ENCODE measurements at regions not wholly inside any gene's neighbourhood (a gene's known extent, or its start where the extent isn't known, plus 50 kb on each side); places are given as distances from the start of the nearest gene placed in this dataset.

- H3K27ac ChIP-seq, result peak overlapping the region; percentile 24 to 67
- no peaks in the 10 kb centered on the region for H3K27me3 ChIP-seq
- TF ChIP-seq CTCF (IDR thresholded peaks at IDR 0.05), result no peak
- no peaks in the 10 kb centered on the region for H3K36me3 ChIP-seq
- no peak overlapping the region for H3K4me3 ChIP-seq
- H3K4me1 ChIP-seq, result peaks cover 0 to 8% of the 10 kb centered on the region in 2 donors
- DNase-seq (ENCODE audit: low spot score), result peak; percentile 66
- H3K9me3 ChIP-seq, result no peaks in the 10 kb centered on the region
These were observed 292.0 kb upstream of the SLCO3A1 start for GRCh38 chr15:91561371-91562100.

- Histone ChIP-seq H3K27ac (no peak overlapping the region), H3K27me3 (no peaks in the 10 kb centered on the region), H3K9me3 (no peaks in the 10 kb centered on the region), H3K4me3 (no peak overlapping the region), H3K36me3 (no peaks in the 10 kb centered on the region), H3K4me1 (peaks cover 0 to 8% of the 10 kb centered on the region in 2 donors)
- DNase-seq (ENCODE audit: low spot score), result no peak
- TF ChIP-seq CTCF (IDR thresholded peaks at IDR 0.05), result no peak
These were observed 290.8 kb upstream of the SLCO3A1 start for GRCh38 chr15:91562698-91563097.

- peaks cover 0 to 8% of the 10 kb centered on the region in 2 donors for H3K4me1 ChIP-seq
- H3K27ac ChIP-seq, result no peak overlapping the region
- no peaks in the 10 kb centered on the region for H3K9me3 ChIP-seq
- no peaks in the 10 kb centered on the region for H3K27me3 ChIP-seq
- no peak overlapping the region for H3K4me3 ChIP-seq
- no peak for DNase-seq (ENCODE audit: low spot score)
- no peaks in the 10 kb centered on the region for H3K36me3 ChIP-seq
- TF ChIP-seq CTCF (IDR thresholded peaks at IDR 0.05), result no peak
These were observed 288.9 kb upstream of the SLCO3A1 start for GRCh38 chr15:91564631-91565030.

- no peaks in the 10 kb centered on the region for H3K36me3 ChIP-seq
- no peak overlapping the region for H3K27ac ChIP-seq
- H3K9me3 ChIP-seq, result no peaks in the 10 kb centered on the region
- no peak for TF ChIP-seq CTCF (IDR thresholded peaks at IDR 0.05)
- no peak for DNase-seq (ENCODE audit: low spot score)
- no peak overlapping the region for H3K4me3 ChIP-seq
- H3K4me1 ChIP-seq, result peaks cover 0 to 8% of the 10 kb centered on the region in 2 donors
- H3K27me3 ChIP-seq, result no peaks in the 10 kb centered on the region
These were observed 287.4 kb upstream of the SLCO3A1 start for GRCh38 chr15:91566141-91566540.

GRCh38 chr15:91568036-91568435, 285.5 kb upstream of the SLCO3A1 start:
- H3K27me3 ChIP-seq, result no peaks in the 10 kb centered on the region
- H3K9me3 ChIP-seq, result no peaks in the 10 kb centered on the region
- DNase-seq (ENCODE audit: low spot score), result no peak
- H3K27ac ChIP-seq, result no peak overlapping the region
- H3K36me3 ChIP-seq, result no peaks in the 10 kb centered on the region
- no peaks in the 10 kb centered on the region for H3K4me1 ChIP-seq
- TF ChIP-seq CTCF (IDR thresholded peaks at IDR 0.05), result no peak
- H3K4me3 ChIP-seq, result no peak overlapping the region

GRCh38 chr15:91572110-91572509, 281.4 kb upstream of the SLCO3A1 start:
- no peak for TF ChIP-seq CTCF (IDR thresholded peaks at IDR 0.05)
- Histone ChIP-seq H3K27me3 (no peaks in the 10 kb centered on the region), H3K27ac (no peak overlapping the region), H3K36me3 (no peaks in the 10 kb centered on the region), H3K4me1 (no peaks in the 10 kb centered on the region), H3K4me3 (no peak overlapping the region), H3K9me3 (no peaks in the 10 kb centered on the region)
- no peak for DNase-seq (ENCODE audit: low spot score)
